ENCODE measurements at regions not wholly inside any gene's neighbourhood (a gene's known extent, or its start where the extent isn't known, plus 50 kb on each side); places are given as distances from the start of the nearest gene placed in this dataset.

GRCh38 chr15:67004142-67004541 lies 61.3 kb upstream of the SMAD3 start:
- Histone ChIP-seq H3K79me2 (ENCODE audit: insufficient read depth, low read depth) (no peaks in the 10 kb centered on the region), H3K27ac (no peak overlapping the region), H3K4me2 (no peak overlapping the region), H3K27me3 (ENCODE audit: insufficient read depth, low read depth) (no peaks in the 10 kb centered on the region), H3K9ac (no peak overlapping the region), H2AFZ (ENCODE audit: low read depth) (no peak overlapping the region), H3K4me3 (IDR thresholded peaks at IDR 0.05; ENCODE audit: insufficient read depth, low read depth, low read length) (no peak overlapping the region), H4K20me1 (ENCODE audit: insufficient read depth) (no peaks in the 10 kb centered on the region), H3K36me3 (ENCODE audit: insufficient read depth) (no peaks in the 10 kb centered on the region), H3K4me1 (ENCODE audit: low read depth, poor library complexity, severe bottlenecking) (no peaks in the 10 kb centered on the region)
- no peak for TF ChIP-seq CTCF (conservative IDR thresholded peaks at IDR 0.05; ENCODE audit: low read depth, low read length)

- no peak overlapping the region for H3K27ac ChIP-seq
- no peaks in the 10 kb centered on the region for H3K36me3 ChIP-seq (ENCODE audit: insufficient read depth)
- no peaks in the 10 kb centered on the region for H3K4me1 ChIP-seq (ENCODE audit: low read depth, poor library complexity, severe bottlenecking)
- no peaks in the 10 kb centered on the region for H3K79me2 ChIP-seq (ENCODE audit: insufficient read depth, low read depth)
- H3K4me2 ChIP-seq: no peak overlapping the region
- no peak overlapping the region for H2AFZ ChIP-seq (ENCODE audit: low read depth)
- H3K4me3 ChIP-seq (IDR thresholded peaks at IDR 0.05; ENCODE audit: insufficient read depth, low read depth, low read length): no peak overlapping the region
- TF ChIP-seq CTCF (conservative IDR thresholded peaks at IDR 0.05; ENCODE audit: low read depth, low read length): no peak
- no peak overlapping the region for H3K9ac ChIP-seq
- H4K20me1 ChIP-seq (ENCODE audit: insufficient read depth): no peaks in the 10 kb centered on the region
- no peaks in the 10 kb centered on the region for H3K27me3 ChIP-seq (ENCODE audit: insufficient read depth, low read depth)
Observed at GRCh38 chr15:67005294-67005996, 60.0 kb upstream of the SMAD3 start.

GRCh38 chr15:67006083-67007065 lies 59.0 kb upstream of the SMAD3 start:
- no peak overlapping the region for H2AFZ ChIP-seq (ENCODE audit: low read depth)
- no peak for TF ChIP-seq CTCF (conservative IDR thresholded peaks at IDR 0.05; ENCODE audit: low read depth, low read length)

GRCh38 chr15:67009576-67010569 lies 55.5 kb upstream of the SMAD3 start:
- Histone ChIP-seq H3K27me3 (ENCODE audit: insufficient read depth, low read depth) (no peaks in the 10 kb centered on the region), H3K4me3 (IDR thresholded peaks at IDR 0.05; ENCODE audit: insufficient read depth, low read depth, low read length) (no peak overlapping the region), H3K36me3 (ENCODE audit: insufficient read depth) (no peaks in the 10 kb centered on the region), H3K9ac (no peak overlapping the region), H3K4me1 (ENCODE audit: low read depth, poor library complexity, severe bottlenecking) (no peaks in the 10 kb centered on the region), H3K79me2 (ENCODE audit: insufficient read depth, low read depth) (no peaks in the 10 kb centered on the region), H4K20me1 (ENCODE audit: insufficient read depth) (no peaks in the 10 kb centered on the region), H3K4me2 (no peak overlapping the region), H3K27ac (no peak overlapping the region), H2AFZ (ENCODE audit: low read depth) (no peak overlapping the region)
- no peak for TF ChIP-seq CTCF (conservative IDR thresholded peaks at IDR 0.05; ENCODE audit: low read depth, low read length)

More at GRCh38 chr15:67006083-67007065, 59.0 kb upstream of the SMAD3 start:
- Histone ChIP-seq H3K4me3 (IDR thresholded peaks at IDR 0.05; ENCODE audit: insufficient read depth, low read depth, low read length) (no peak overlapping the region), H4K20me1 (ENCODE audit: insufficient read depth) (no peaks in the 10 kb centered on the region), H3K4me1 (ENCODE audit: low read depth, poor library complexity, severe bottlenecking) (no peaks in the 10 kb centered on the region), H3K27me3 (ENCODE audit: insufficient read depth, low read depth) (no peaks in the 10 kb centered on the region), H3K9ac (no peak overlapping the region), H3K27ac (no peak overlapping the region), H3K79me2 (ENCODE audit: insufficient read depth, low read depth) (no peaks in the 10 kb centered on the region), H3K36me3 (ENCODE audit: insufficient read depth) (no peaks in the 10 kb centered on the region), H3K4me2 (no peak overlapping the region)
